ENCODE measurements at regions not wholly inside any gene's neighbourhood (a gene's known extent, or its start where the extent isn't known, plus 50 kb on each side); places are given as distances from the start of the nearest gene placed in this dataset.

GRCh38 chr2:129428086-129428660 is 551.3 kb upstream of the RAB6C start:
- Histone ChIP-seq H3K9me3 (ENCODE audit: low read length) (no peaks in the 10 kb centered on the region), H3K27me3 (ENCODE audit: control insufficient read depth in 1 of 2, insufficient read depth in 2 of 2, low read length in 2 of 2) (peaks cover 3 to 23% of the 10 kb centered on the region in 2 experiments; a peak in 3 of 5 replicates), H3K79me2 (ENCODE audit: insufficient read depth, low read length) (no peaks in the 10 kb centered on the region), H3K4me1 (ENCODE audit: insufficient read depth, low read length) (no peaks in the 10 kb centered on the region), H3K27ac (ENCODE audit: extremely low read length, insufficient read depth, low read length) (no peak overlapping the region), H3K9ac (ENCODE audit: insufficient read depth, low read depth, low read length) (no peak overlapping the region), H4K20me1 (ENCODE audit: insufficient read depth, low read length) (no peaks in the 10 kb centered on the region; the same call in 1 of the 2 replicates), H3K36me3 (replicated peaks in 1 of 2; ENCODE audit: control insufficient read depth in 1 of 2, insufficient read depth in 2 of 2, low read length in 2 of 2) (no peaks in the 10 kb centered on the region), H2AFZ (ENCODE audit: low read length) (no peak overlapping the region), H3K4me2 (ENCODE audit: low read depth, low read length) (no peak overlapping the region), H3K4me3 (replicated peaks in 1 of 3; ENCODE audit: insufficient read depth in 1 of 3, low read depth in 2 of 3, low read length in 3 of 3) (no peak overlapping the region)
- ATAC-seq (no peak), FAIRE-seq (no peak), DNase-seq (ENCODE audit: low spot score) (no peak)
- 37% methylated on average over 10 of the region's 10 CpGs for WGBS (ENCODE audit: low lambda C conversion rate)
- intact Hi-C loops (cut with micrococcal nuclease; ENCODE audit: unreplicated experiment) (no loop called here), in situ Hi-C loops (cut with HindIII; ENCODE audit: extremely low pct_ligation_motif_present, low pct_unique_long_range_greater_than_20kb) (no loop called here)
- ChIA-PET POLR2A (no interaction called here), CTCF (ENCODE audit: low intra/inter-chr PET ratio, low total read pairs) (no interaction called here)
- no TSS peak for BruUV-seq (replicated peaks)
- TF ChIP-seq KLF16 (CRISPR knock-in tag; IDR thresholded peaks at IDR 0.05) (no peak), SRSF4 (IDR thresholded peaks at IDR 0.05; ENCODE audit: low read depth, low read length, poor library complexity, severe bottlenecking) (no peak), ZNF280B (CRISPR knock-in tag; IDR thresholded peaks at IDR 0.05; ENCODE audit: borderline replicate concordance) (no peak), TRAFD1 (CRISPR knock-in tag; IDR thresholded peaks at IDR 0.05; ENCODE audit: borderline replicate concordance) (no peak), ZNF691 (CRISPR knock-in tag; IDR thresholded peaks at IDR 0.05; ENCODE audit: borderline replicate concordance, low read depth) (no peak)
